Stromal cell of bone marrow (primary cell): ENCODE measurements at regions not wholly inside any gene's neighbourhood (a gene's known extent, or its start where the extent isn't known, plus 50 kb on each side); places are given as distances from the start of the nearest gene placed in this dataset.
"Not testable (repeated sequence)": the region's sequence is repeated elsewhere in the genome, so short reads cannot be mapped to it uniquely, and the experiment has no call there.

ENCODE experiments used
- DNase-seq: peaks from one replicate; pipeline ENCODE4 v3.0.0-alpha.2; 2012; ENCODE audit warnings: low read depth

DNA sequence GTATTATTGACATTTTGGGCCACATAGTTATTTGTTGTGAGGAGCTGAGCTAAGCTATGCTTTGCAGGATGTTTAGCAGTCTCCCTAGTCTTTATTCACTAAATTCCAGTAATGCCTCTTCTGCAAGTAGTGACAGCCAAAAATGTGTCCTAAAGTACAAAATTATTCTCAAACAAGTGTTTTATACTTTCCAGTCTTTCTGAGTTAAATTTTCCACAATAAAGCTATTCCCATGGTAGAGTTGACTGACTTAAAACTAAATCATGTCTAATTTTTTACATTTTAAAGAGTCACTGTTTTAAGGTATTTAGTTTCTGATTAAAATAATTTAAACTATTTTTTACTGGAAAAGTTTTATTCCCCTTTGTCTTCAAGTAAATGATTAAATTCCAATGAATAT is 717.8 kb upstream of the HS3ST5 start:
- no peak for DNase-seq

- no peak for DNase-seq
Measured at GRCh38 chr6:115058414-115059211, 715.8 kb upstream of the HS3ST5 start.

DNA sequence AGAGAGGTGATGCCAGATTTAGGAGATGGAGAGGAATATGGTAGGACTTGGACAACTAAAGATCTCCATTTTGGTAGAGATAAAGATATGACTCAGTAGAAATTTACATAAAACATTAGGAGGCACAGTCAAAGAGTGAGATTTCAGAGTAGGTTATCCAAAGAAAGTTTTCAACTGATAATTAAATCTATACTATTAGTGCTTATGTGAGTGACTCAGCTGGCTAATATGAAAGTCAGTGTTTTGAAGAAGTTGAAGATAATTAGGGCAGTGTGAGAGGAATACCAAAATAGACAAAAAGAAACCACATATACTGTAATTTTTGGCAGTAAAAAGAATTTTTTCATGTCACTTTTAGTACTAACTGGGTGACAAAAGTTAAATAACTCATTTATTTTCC is 712.8 kb upstream of the HS3ST5 start:
- DNase-seq = no peak

- DNase-seq = not testable (repeated sequence)
Measured at GRCh38 chr6:115054242-115054641, 711.4 kb upstream of the HS3ST5 start.

DNA sequence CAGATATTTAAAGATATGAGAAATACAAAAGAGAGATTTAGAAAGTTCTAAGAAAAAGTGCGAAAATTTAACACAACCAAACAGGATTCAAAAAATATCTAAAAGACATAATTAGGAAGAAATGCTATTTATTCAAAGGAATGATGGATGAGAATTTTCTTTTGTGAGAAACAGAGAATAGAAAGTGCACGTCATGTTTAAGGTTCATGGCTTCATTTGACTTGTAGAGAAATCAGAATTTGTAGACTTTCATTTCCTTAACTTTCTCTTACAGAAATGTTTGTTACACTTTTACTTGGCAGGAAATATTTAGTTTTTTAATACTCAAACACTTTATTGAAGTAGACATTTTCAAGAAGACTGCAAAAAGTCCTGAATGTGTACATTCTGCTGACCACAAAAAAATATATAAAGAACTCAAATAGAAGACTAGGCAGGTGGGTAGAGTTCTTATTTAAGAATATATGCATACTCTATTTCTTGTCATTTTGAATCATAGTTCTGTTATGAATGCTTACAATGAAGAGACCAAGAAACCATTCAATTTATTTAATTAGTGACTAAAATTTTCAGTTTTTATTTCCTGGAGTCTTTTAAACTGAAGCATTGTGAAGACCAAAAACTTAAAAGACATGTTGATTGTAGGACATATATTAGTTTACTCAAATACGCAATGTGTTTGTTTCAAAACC is 710.5 kb upstream of the HS3ST5 start:
- DNase-seq = no peak

- DNase-seq = no peak
Measured at GRCh38 chr6:115016593-115016992, 673.8 kb upstream of the HS3ST5 start.

DNA sequence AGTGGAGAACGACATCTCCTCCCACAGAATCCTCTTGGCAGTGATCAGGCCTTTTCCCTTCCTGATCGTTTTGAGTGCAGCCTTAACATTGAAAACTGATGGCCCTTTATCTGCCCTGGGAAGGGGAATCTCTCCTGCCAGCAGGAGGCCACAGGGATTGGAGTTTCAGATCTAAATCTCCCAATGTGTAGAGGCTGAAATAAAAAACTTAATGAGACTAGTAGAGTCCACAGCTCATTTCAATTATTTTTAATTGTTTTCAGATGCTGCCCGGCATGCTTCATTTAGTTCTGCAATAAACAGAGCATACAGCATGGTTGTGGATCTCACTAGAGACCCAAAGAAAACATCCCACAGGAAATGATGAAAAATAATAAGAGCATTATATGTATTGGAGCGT is 662.2 kb upstream of the HS3ST5 start:
- no peak for DNase-seq

DNA sequence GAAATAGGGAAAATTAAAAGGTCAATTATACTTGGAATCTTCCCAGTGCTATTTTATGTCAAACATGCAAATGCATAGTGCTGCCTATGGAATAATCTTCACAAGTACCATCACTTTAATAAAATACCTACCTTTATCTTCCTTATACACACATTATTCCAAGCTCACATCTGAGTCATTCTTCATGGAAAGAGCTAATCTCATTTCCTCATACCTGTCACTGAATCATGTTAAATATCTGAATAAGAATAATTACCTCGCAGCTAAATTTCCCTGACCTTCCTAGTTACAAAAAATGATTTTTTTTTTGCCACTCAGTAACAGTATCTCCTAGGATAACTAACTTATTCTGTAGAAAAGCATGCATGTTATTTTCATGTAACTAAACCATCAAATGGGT is 661.4 kb upstream of the HS3ST5 start:
- no peak for DNase-seq

DNA sequence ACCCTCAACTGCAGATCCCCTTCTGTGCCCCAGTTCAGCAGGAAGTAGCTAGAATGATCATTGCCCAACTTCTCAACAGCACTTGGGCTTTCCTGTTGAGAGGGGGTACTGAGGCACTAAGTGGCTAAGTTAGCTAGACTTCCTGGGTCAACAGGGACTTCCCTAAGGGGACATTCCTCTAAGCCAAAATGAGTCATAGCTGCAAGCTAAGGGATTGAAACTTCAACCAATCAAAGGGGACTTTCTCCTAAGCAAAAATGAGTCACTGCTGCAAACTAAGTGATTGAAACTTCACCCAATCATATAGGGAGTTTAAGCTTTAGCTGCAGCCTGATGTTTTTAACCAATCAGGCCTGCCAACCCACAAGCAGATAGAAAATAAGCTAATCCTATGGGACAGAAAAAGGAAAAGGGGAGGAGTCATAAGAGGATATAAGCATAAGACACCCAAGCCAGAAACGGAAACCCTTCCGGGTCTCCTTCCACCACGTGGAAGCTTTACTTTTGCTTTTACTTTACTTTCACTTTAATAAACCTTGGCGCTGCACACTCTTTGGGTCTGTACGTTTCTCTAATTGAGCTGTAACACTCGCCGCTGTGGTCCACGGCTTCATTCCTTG is 659.0 kb upstream of the HS3ST5 start:
- peak; percentile 7 for DNase-seq

DNA sequence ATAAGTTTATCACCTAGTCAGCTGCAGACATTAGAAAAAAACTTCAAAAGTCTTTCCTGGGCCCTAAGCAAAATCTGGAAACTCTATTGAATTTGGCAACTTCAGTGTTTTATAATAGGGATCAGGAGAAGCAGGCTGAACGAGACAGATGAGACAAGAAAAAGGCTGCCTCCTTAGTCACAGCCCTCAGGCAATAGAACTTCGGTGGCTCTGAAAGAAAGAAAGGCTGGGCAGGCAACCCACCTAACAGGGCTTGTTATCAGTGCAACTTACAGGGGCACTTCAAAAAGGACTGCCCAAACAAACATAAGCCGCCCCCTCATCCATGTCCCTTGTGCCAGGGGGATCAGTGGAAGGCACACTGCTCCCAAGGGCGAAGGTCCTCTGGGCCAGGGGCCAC is 657.9 kb upstream of the HS3ST5 start:
- no peak for DNase-seq

- DNase-seq = no peak
Measured at GRCh38 chr6:114998492-114998891, 655.7 kb upstream of the HS3ST5 start.

DNA sequence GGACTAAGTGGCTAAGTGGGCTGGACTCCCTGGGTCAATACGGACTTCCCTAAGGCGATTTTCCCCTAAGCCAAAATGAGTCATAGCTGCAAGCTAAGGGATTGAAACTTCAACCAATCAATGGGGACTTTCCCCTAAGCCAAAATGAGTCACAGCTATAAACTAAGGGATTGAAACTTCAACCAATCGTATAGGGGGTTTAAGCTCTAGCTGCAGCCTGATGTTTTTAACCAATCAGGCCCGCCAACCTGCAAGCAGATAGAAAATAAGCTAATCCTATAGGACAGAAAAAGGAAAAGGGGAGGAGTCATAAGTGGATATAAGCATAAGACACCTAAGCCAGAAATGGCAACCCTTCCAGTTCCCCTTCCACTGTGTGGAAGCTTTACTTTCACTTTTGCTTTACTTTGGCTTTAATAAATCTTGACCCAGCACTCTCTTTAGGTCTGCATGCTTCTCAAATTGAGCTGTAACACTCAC is 655.0 kb upstream of the HS3ST5 start:
- no peak for DNase-seq

- no peak for DNase-seq
Measured at GRCh38 chr6:114995526-114995925, 652.7 kb upstream of the HS3ST5 start.

GRCh38 chr6:114989279-114989964 is 646.6 kb upstream of the HS3ST5 start:
- no peak for DNase-seq

DNA sequence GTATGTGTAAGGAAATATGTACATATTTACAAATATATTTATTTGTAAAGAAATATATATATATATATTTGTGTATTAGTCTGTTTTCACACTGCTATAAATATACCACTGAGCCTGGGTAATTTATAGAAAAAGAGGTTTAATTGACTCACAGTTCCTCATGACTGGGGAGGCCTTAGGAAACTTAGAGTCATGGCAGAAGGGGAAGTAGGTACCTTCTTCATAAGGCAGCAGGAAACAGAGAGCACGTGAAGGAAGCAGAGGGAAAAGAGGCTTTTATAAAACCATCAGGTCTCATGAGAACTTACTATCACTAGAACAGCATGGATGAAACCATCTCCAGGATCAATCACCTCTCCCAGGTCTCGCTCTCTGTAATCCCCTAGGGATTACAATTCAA is 644.5 kb upstream of the HS3ST5 start:
- no peak for DNase-seq

DNA sequence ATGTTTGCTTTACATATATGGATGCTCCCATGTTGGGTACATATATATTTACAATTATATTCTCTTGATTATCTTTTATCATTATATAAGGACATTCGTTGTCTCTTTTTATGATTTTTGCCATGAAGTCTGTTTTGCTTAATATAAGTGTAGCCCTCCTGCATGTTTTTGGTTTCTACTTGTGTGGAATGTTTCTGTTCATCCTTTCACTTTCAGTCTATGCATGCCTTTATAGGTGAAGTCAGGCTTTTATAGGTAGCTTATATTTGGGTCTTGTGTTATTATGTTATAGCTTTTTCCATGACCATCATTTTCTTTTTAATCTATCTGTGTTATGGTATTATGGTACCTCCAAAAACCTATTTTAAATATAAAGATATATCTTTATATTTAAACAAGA is 612.5 kb upstream of the HS3ST5 start:
- DNase-seq = no peak

- DNase-seq = no peak
Measured at GRCh38 chr6:114952229-114952628, 609.4 kb upstream of the HS3ST5 start.

- DNase-seq = no peak
Measured at GRCh38 chr6:114945392-114945791, 602.6 kb upstream of the HS3ST5 start.

DNA sequence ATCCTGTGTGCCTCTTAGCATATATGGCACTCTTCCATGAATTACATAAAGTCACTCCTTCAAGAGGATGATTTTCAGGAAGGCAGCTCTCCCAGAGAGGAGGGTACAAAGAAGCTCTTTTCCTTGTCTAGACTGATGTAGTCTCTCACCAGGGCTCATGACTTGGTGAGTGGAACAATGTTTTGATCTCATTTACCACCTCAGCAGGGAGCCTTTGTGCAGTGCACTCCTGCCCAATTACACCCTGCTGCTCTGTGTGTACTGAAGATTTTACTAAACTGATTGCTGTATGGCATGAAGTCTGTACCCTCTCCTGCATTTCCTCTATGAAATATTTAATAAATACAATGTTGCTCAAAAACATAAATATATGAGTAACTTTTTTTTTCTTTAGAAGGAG is 598.3 kb upstream of the HS3ST5 start:
- no peak for DNase-seq

- DNase-seq = no peak
Measured at GRCh38 chr6:114940181-114940580, 597.4 kb upstream of the HS3ST5 start.

GRCh38 chr6:114939630-114940029 is 596.8 kb upstream of the HS3ST5 start:
- no peak for DNase-seq

- DNase-seq = no peak
Measured at GRCh38 chr6:114936080-114936479, 593.3 kb upstream of the HS3ST5 start.

- no peak for DNase-seq
Measured at GRCh38 chr6:114934079-114934478, 591.3 kb upstream of the HS3ST5 start.
